Dermis blood vessel endothelial cell (primary cell): ENCODE measurements at regions not wholly inside any gene's neighbourhood (a gene's known extent, or its start where the extent isn't known, plus 50 kb on each side); places are given as distances from the start of the nearest gene placed in this dataset.

Experiments
- DNase-seq: peaks from one replicate; pipeline ENCODE4 v3.0.0; 2010

DNA sequence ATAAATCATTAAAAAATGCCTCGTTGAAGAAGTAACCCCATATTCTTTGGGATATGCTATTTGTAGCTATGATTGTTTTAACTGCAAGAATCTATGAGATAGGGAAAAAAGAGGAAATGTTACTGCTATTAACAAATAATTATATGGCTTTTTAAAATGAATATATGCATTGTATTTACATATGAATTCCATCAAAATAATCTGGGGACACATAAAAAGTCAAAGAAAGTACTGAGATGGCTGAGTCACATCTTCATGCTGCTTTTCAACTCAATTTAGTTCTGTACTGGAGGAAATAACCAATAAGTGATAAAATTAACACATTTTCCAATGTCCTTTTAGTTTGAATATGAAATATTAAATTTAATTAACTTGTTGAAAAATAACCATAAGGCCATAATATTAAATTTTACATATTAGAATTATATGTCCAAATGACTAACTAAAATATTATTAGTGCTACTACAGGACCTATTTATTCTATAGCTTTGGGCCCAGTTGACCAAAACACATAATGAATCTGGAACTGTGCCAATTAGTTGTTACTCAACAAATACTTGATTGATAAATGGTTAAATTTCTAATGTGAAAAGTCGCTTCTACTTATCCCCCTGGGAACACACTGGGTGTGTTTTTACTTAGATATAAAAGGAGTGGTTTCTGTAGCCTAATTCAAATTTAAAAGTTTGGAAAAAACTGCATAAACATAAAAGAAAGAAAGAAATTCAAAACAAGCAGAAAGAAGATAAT lies 214.6 kb upstream of the PFKP start:
- DNase-seq, result no peak

DNA sequence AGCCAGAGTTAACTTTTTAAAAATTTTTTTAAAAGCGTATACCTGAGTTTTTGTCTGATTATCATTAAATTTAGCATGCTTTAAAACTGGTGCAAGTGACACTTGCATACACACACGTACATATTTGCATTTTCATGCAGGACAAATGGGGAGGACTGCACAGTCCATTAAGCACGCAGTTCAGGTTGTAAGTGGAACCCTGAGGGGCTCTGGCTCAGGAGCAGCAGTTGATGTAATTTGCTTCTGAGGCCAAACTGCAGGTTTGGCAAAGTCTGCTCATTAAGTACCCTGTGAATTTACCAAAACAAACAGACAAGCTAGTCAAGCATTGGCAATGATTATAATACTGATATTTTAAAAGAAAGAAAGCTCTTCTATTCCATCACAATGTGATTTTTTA lies 215.8 kb upstream of the PFKP start:
- no peak for DNase-seq

- no peak for DNase-seq
These were observed 217.1 kb upstream of the PFKP start for GRCh38 chr10:2850202-2850601.

DNA sequence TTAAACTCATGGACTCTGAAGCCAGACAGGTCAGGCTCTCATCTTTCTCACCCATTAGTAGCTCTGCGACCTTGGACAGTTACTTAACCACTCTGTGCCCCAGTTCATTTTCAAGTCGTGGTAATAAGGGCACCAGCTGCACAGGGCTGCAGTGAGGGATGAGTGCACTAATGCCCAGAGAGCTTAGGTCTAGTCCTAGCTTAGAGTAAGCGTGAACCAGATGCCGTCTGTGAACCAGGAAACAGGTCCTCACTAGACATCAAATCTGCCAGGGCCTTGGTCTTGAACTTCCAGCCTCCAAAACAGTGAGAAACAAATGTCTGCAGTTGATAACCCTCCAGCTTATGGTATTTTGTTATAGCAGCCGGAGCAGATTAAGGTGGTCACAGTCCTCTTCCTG lies 222.4 kb upstream of the PFKP start:
- DNase-seq, result no peak

DNA sequence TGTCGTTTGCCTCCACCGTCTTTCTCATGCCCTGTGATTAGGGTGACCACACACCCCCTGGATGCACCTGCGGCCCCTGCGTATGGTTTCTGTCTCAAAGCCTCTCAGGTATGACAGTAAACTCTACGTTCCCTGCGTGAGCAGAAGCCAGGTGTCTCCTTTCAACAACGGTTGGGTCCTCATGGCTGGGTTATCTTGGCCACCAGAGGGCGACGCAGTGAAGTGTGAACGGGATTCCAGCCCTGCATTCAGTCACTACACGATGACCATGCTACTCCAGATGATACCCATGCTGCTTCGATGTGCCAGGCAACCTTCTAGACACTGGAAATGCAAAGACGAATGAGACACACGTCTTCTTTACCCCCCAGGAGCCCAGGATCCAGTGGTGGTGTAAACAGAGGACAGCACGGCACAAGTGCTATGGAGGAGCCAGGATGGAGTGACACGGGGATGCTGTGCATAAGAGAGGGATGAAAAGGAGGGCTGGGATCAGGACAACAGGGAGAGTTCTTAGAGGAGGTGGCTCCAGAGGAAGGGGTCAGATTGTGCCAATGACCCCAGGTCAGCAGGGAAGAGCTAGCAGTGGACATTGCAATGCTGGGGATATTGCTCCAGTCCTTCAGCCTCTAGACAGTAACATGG lies 228.1 kb upstream of the PFKP start:
- peak; percentile 77 for DNase-seq

DNA sequence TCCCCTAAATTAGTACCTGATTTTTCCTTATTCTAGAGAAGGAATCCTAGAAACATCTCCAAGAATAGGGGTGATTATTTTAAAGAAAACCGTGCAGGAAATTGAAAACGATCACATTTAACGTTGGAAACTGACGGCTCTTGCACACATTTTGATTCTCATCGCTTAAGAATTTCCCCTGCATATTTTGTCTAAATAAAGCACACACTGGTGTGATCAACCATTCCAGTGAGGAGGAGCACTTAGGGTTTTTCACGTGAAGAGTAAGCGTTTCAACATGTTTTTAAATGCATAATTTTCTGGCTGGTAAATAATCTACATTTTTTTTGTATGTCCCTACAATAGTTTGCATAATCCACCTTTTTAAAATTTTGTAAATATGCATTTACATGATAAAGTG lies 229.7 kb upstream of the PFKP start:
- no peak for DNase-seq

DNA sequence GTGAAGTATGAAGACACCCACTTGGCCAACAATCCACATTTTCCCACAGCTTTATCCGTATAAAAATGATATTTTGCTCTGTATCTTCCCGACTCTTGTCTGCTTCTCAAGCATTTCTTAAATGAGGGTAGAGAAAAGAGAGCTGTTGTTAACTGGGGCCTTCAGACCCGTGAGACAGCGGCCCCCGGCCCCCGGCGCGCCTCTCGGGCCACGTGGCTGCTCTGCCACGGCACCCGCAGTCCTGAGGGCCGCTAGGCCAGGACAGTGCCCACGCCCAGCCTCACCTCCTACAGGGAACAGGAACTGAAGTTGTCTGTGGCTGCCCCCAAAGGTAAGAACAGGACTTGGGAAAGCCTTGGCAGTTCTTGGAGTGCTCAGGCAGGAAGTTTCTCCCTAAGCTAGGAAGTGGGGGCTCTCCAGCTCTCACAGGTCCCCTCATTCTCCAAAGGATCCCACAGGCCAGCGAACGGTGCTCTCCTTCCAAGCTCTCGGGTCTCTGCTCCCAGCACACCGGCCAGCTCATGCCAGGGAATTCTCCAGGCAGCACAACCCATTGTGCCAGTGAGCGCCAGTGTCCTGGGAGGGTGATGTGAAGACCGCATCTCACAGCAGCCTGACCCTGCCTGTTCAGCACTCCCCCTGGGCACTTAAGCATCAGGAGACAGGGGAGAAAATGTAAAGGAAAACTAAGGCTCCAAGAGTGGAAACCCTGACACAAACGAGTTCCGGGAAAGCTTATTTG lies 230.3 kb upstream of the PFKP start:
- DNase-seq, result no peak

DNA sequence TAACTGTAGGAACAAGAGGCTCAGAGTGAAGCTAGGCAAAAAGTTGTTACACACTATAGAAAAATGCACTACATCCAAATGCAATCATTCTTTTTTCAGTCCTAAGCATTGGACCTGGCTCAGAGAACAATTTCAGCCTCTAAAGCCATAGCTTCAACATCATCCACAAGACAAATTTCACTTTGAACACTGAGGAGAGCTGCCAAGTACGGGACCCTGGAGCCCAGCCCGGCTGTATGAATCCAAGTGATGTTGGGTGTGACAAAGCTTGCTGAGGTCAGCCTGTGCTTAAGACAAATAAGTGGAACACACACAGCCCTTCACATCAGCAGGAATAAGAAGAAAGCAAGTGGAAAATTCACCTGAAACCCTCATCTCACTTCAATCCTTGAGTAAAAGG lies 233.1 kb upstream of the PFKP start:
- no peak for DNase-seq

- no peak for DNase-seq
These were observed 235.8 kb upstream of the PFKP start for GRCh38 chr10:2831509-2831908.

DNA sequence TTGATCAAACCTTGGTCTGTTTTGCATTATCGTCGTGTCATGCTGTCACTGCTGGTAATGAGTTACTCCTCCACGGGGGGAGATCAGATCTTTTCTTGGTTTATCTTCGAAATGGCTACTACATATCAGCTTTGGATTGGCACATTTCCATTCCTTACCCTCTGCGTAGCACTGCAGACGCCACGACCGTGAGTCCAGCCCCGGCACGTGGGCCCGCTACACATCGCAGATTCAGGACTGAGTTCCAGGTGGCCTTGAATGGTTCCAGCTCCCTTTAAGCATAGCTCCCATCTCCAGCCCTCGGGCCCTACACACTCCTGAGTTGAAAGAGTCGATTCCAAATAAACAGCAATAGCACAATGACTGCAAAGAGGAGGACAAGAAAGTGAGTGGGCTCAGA lies 238.6 kb upstream of the PFKP start:
- DNase-seq, result no peak

- no peak for DNase-seq
These were observed 240.7 kb upstream of the PFKP start for GRCh38 chr10:2826675-2827074.

DNA sequence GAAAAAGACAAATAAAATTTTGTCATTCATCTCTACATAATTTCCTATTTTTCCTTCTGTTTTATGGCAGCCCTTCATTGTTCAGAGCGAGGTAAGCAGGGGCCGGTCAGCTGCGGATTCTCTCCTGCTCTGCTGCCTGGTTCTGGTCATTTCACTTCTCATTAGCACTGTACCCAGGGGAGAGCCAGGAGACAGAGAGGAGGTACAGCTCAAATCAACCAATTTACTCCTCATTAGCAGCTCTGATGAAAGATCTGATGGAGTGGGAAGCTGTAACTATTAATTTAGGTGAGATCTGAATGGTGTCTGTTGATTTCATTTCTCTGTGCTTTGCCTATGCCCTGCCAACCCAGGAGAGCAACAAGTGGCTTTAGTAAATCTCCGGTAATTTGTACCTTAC lies 241.5 kb upstream of the PFKP start:
- no peak for DNase-seq

DNA sequence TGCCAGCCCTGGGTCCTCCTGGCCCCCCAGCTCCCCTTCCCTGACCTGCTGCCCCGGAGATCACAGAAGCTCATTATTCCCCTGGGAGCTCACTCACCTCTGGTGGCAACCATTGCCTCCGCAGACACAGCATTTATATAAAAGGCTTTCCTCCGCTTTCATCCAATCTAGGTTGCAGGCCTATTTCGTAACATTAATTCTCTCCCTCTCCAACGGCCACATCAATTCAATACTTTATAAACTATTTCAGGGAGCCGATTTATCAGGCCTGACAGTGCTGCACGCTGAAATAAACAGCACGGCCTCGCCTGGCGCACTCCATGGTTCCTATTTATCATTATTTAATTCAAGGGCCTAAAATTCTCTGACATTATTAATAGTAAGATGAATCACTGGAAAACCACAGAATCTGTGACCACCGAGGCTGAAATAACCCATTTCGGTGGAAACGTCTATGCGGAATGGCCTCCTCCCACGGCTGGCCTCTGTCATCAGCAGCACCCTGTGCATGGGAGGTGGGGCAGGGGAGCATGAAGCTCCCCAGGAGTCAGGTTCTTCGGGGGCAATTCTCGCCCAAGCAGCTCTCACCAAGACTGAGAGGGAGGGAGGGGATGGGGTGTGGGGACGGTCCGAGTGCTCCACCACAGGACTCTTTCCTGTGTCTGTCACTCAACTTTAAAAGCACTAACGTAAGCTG lies 249.3 kb upstream of the PFKP start:
- no peak for DNase-seq

DNA sequence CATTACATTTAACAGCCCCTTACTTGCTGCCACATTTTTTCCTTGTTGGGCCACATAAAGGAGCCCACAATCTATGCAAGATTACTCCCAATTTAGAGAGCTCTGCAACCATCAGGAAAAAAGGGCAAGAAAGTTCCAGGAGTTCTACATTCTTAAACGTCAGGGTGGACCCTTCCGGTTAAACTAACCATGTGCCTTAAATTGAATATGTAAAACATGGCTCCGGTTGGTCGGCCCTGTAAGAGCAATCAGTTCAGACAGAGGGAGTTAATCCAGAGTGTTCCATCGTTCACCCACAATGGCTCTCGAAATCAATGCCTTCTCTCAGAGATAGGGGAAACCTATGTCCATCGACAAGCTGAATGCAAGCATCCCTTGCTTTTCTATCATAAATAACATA lies 253.7 kb upstream of the PFKP start:
- no peak for DNase-seq

GRCh38 chr10:2813286-2813685 lies 254.1 kb upstream of the PFKP start:
- no peak for DNase-seq

- DNase-seq, result no peak
These were observed 254.7 kb upstream of the PFKP start for GRCh38 chr10:2812631-2813030.

GRCh38 chr10:2800178-2800577 lies 267.2 kb upstream of the PFKP start:
- DNase-seq, result no peak

GRCh38 chr10:2798336-2799022 lies 268.9 kb upstream of the PFKP start:
- no peak for DNase-seq

GRCh38 chr10:2791774-2792443 lies 275.4 kb upstream of the PFKP start:
- no peak for DNase-seq

- no peak for DNase-seq
These were observed 276.8 kb upstream of the PFKP start for GRCh38 chr10:2790396-2791188.

DNA sequence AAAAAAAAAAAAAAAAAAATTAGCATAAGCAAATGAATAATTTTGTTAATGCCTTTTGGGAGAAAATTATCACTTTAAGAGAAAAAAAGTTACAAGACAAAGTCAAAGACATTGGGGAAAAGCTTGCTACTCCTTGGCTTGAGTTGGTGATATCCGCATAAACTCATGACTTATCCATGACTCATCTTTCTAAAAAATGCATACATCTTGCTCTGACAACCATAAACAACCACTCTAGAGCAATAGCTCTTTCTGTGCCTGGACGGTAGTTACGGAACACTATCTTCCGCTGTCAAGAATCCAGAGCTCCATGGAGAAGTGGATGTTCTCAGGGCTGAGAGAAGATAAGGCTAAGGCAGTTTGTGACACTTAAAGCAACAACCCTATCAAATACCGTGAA lies 281.1 kb upstream of the PFKP start:
- no peak for DNase-seq
